ENCODE measurements at regions not wholly inside any gene's neighbourhood (a gene's known extent, or its start where the extent isn't known, plus 50 kb on each side); places are given as distances from the start of the nearest gene placed in this dataset.

GRCh38 chrX:17206584-17206983 is 168.4 kb upstream of the NHS start:
- no peak for DNase-seq

GRCh38 chrX:17214962-17215361 is 160.0 kb upstream of the NHS start:
- no peak for DNase-seq

GRCh38 chrX:17226736-17227135 is 148.3 kb upstream of the NHS start:
- no peak for DNase-seq

- no peak for DNase-seq
Observed at GRCh38 chrX:17237146-17237545, 137.9 kb upstream of the NHS start.

- peak in 1 of 14 donors; percentile 3 for DNase-seq
Observed at GRCh38 chrX:17242470-17242869, 132.5 kb upstream of the NHS start.

GRCh38 chrX:17247144-17247543 is 127.9 kb upstream of the NHS start:
- DNase-seq: no peak

GRCh38 chrX:17262123-17262522 is 112.9 kb upstream of the NHS start:
- no peak for DNase-seq

GRCh38 chrX:17266136-17266535 is 108.9 kb upstream of the NHS start:
- DNase-seq: no peak

GRCh38 chrX:17278961-17279360 is 96.0 kb upstream of the NHS start:
- DNase-seq: no peak

GRCh38 chrX:17285983-17286382 is 89.0 kb upstream of the NHS start:
- DNase-seq: no peak

GRCh38 chrX:17291171-17291900 is 83.7 kb upstream of the NHS start:
- no peak for DNase-seq

GRCh38 chrX:17292111-17292527 is 82.9 kb upstream of the NHS start:
- no peak for DNase-seq

- no peak for DNase-seq
Observed at GRCh38 chrX:17294561-17294960, 80.4 kb upstream of the NHS start.

- DNase-seq: no peak
Observed at GRCh38 chrX:17295791-17296190, 79.2 kb upstream of the NHS start.

GRCh38 chrX:17298564-17298963 is 76.4 kb upstream of the NHS start:
- DNase-seq: no peak

- DNase-seq: no peak
Observed at GRCh38 chrX:17299206-17299605, 75.8 kb upstream of the NHS start.

GRCh38 chrX:17323397-17323796 is 51.6 kb upstream of the NHS start:
- DNase-seq: no peak
